Activated CD8-positive, alpha-beta memory T cell treated with anti-CD3 and anti-CD28 coated beads, Interleukin-2, amount 50 U/mL, for 48 hours (primary cell): ENCODE measurements at regions not wholly inside any gene's neighbourhood (a gene's known extent, or its start where the extent isn't known, plus 50 kb on each side); places are given as distances from the start of the nearest gene placed in this dataset.
A peak's percentile ranks its signal among the peaks of the same experiment; 100 is the strongest.
"Not testable (repeated sequence)": the region's sequence is repeated elsewhere in the genome, so short reads cannot be mapped to it uniquely, and the experiment has no call there.

ENCODE experiments used
- DNase-seq: peaks from one replicate; pipeline ENCODE4 v3.0.0-alpha.2; 2020

- no peak for DNase-seq
Observed at GRCh38 chr3:18119866-18120265, 305.3 kb downstream of the SATB1 start.

- DNase-seq, result no peak
Observed at GRCh38 chr3:18114894-18115293, 310.2 kb downstream of the SATB1 start.

- no peak for DNase-seq
Observed at GRCh38 chr3:18113417-18113816, 311.7 kb downstream of the SATB1 start.

- no peak for DNase-seq
Observed at GRCh38 chr3:18112674-18113375, 312.3 kb downstream of the SATB1 start.

- no peak for DNase-seq
Observed at GRCh38 chr3:18111796-18112232, 313.3 kb downstream of the SATB1 start.

GRCh38 chr3:18103591-18103990, 321.5 kb downstream of the SATB1 start:
- no peak for DNase-seq

GRCh38 chr3:18100121-18100520, 325.0 kb downstream of the SATB1 start:
- no peak for DNase-seq

GRCh38 chr3:18099611-18100010, 325.5 kb downstream of the SATB1 start:
- no peak for DNase-seq

- DNase-seq, result peak; percentile 72
Observed at GRCh38 chr3:18098960-18099587, 326.1 kb downstream of the SATB1 start.

GRCh38 chr3:18097989-18098388, 327.1 kb downstream of the SATB1 start:
- no peak for DNase-seq

GRCh38 chr3:18097473-18097872, 327.7 kb downstream of the SATB1 start:
- DNase-seq, result no peak

- DNase-seq, result no peak
Observed at GRCh38 chr3:18092726-18093125, 332.4 kb downstream of the SATB1 start.

- no peak for DNase-seq
Observed at GRCh38 chr3:18090377-18090776, 334.8 kb downstream of the SATB1 start.

- no peak for DNase-seq
Observed at GRCh38 chr3:18087988-18088387, 337.2 kb downstream of the SATB1 start.

- DNase-seq, result no peak
Observed at GRCh38 chr3:18086760-18087159, 338.4 kb downstream of the SATB1 start.

GRCh38 chr3:18086078-18086477, 339.1 kb downstream of the SATB1 start:
- DNase-seq, result no peak

- DNase-seq, result no peak
Observed at GRCh38 chr3:18085429-18085828, 339.7 kb downstream of the SATB1 start.

- DNase-seq, result not testable (repeated sequence)
Observed at GRCh38 chr3:18083273-18083590, 340.8 kb upstream of the TBC1D5 start.

- no peak for DNase-seq
Observed at GRCh38 chr3:18082551-18083272, 340.3 kb upstream of the TBC1D5 start.

GRCh38 chr3:18080198-18080689, 337.8 kb upstream of the TBC1D5 start:
- DNase-seq, result no peak

GRCh38 chr3:18079739-18080138, 337.3 kb upstream of the TBC1D5 start:
- DNase-seq, result no peak

- DNase-seq, result no peak
Observed at GRCh38 chr3:18079062-18079461, 336.6 kb upstream of the TBC1D5 start.

GRCh38 chr3:18077128-18077840, 334.9 kb upstream of the TBC1D5 start:
- DNase-seq, result no peak
